Heart left ventricle (tissue), 16 donors: ENCODE measurements at regions not wholly inside any gene's neighbourhood (a gene's known extent, or its start where the extent isn't known, plus 50 kb on each side); places are given as distances from the start of the nearest gene placed in this dataset.

Source experiments
- ATAC-seq, 4 donors: fragments of 200-7000 bp; cut with Tn5 transposase; one replicate each; pipeline ENCODE4 v1.9.1; 2020 to 2022; ENCODE audit warnings: moderate library complexity in 4 of 4, mild to moderate bottlenecking in 3 of 4, moderate number of reproducible peaks in 1 of 4
- DNase-seq, 5 donors: peaks; one replicate each; pipeline ENCODE4 v3.0.0-alpha.2; 2020
- H3K27ac ChIP-seq, 12 donors: fragments of 200-600 bp; sonication (generic) in 4 of 12; one replicate each; pipeline versions ENCODE4 v1.5.0 to v1.8.0; 2016 to 2022; ENCODE audit warnings: mild to moderate bottlenecking in 2 of 12
- H3K27me3 ChIP-seq, 9 donors: fragments of 200-600 bp; sonication (generic) in 2 of 9; one replicate each; pipeline versions ENCODE4 v1.5.1 to v1.8.0; 2016 to 2022; ENCODE audit warnings: mild to moderate bottlenecking in 3 of 9
- H3K36me3 ChIP-seq, 9 donors: fragments of 200-600 bp; sonication (generic) in 2 of 9; one replicate each; pipeline versions ENCODE4 v1.5.0 to v1.8.0; 2018 to 2022; ENCODE audit warnings: mild to moderate bottlenecking in 2 of 9
- H3K4me1 ChIP-seq, 12 donors: fragments of 200-600 bp; sonication (generic) in 4 of 12; one replicate each; pipeline versions ENCODE4 v1.5.0 to v1.8.0; 2016 to 2022; ENCODE audit warnings: mild to moderate bottlenecking in 3 of 12
- H3K4me3 ChIP-seq, 12 donors: fragments of 200-600 bp; sonication (generic) in 4 of 12; one replicate each; pipeline versions ENCODE4 v1.5.0 to v1.8.0; 2017 to 2022; ENCODE audit warnings: mild to moderate bottlenecking in 9 of 12, moderate library complexity in 4 of 12
- H3K9me3 ChIP-seq, 12 donors: fragments of 200-600 bp; sonication (generic) in 4 of 12; one replicate each; pipeline versions ENCODE4 v1.5.0 to v1.8.0; 2016 to 2022; ENCODE audit warnings: mild to moderate bottlenecking in 1 of 12
- POLR2A ChIP-seq, 2 donors: fragments of 450-650 bp; IDR thresholded peaks; one replicate each; pipeline ENCODE4 v1.6.1; 2017; ENCODE audit warnings: antibody characterized with exemption in 2 of 2, mild to moderate bottlenecking in 2 of 2, moderate library complexity in 2 of 2
- WGBS, 4 donors: extraction: QIAGEN DNeasy Blood & Tissue Kit in 2 of 4; methylation state at CpG; one replicate each; pipeline versions ENCODE4 v1.1.5 to v1.1.7; 2013 to 2018; 5-methylcytosine and 5-hydroxymethylcytosine counted together
- intact Hi-C, 10 donors: fragments of 100-400 bp; cut with DNase I; formaldehyde crosslinking; loops; one replicate each; pipeline versions ENCODE4 v1.11.1 to v1.14.2; 2022
- TF ChIP-seq, protein P1 (sequence below), 12 donors: fragments of 200-600 bp; sonication (generic) in 4 of 12; IDR thresholded peaks; one replicate each; pipeline versions ENCODE4 v1.5.0 to v1.8.0; 2018 to 2022; ENCODE audit warnings: antibody characterized with exemption in 12 of 12, mild to moderate bottlenecking in 5 of 12
- donor health status: ischemic (EF 13 %, LVEDD 7.1; RV severe dilation, severe dysfunction).
- donor health status: healthy with polysubstance abuse.
- donor health status: DM: no; HTN: yes; CAD: no.
- donor health status: DM: no; HTN: no; CAD: no.
- donor health status: ischemic (EF 25% LVEDD 6.9; RV normal size, moderate dysfunction).
- donor health status: ischemic (EF 25% LVEDD 5.7; RV mildly dilated, moderate dysfunction).
- donor health status: healthy.
- donor health status: DM: yes; HTN: yes; CAD: no.
- donor health status: ischemic (EF 35%, LVEDD 5.7; RV mildly dilated, moderate dysfunction).
- donor health status: nonischemic (EF 11% LVEDD 7.7; RV severe dilation, severe dysfunction).
- donor health status: DM: yes; HTN: yes; CAD: no.
- donor health status: PGD.
- donor health status: ischemic (EF 29% LVEDD 5.4; RV normal size, mild dysfunction).
- donor health status: nonischemic (EF 23%, LVEDD 6.1; RV moderate dilation, normal function).

DNA sequence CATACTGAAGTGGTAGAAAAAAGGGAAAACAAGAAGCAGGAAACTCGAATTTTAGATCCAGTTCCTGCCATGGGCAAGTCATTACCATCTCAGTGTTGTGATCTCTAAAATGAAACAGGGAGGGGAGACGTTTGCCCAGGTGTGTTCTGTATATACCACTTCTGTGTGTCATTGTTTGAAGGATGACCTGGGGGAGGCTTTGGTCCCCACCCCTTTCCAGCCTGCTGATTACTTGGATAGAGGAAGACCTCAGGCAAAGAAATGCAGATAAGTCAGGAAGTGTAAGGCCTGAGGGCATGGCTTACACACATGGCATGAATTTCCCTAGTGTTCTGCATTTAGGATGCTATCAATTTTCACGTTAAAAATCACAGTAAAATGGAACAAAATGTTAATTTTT lies 205.2 kb upstream of the CXCR4 start:
- Histone ChIP-seq H3K27me3 (peaks cover 0 to 3% (median 0%) of the 10 kb centered on the region in 9 donors), H3K36me3 (no peaks in the 10 kb centered on the region), H3K27ac (no peak overlapping the region), H3K9me3 (no peaks in the 10 kb centered on the region), H3K4me3 (no peak overlapping the region), H3K4me1 (peaks cover 0 to 54% (median 0%) of the 10 kb centered on the region in 12 donors)
- DNase-seq (no peak), ATAC-seq (no peak)
- 40 to 61% (median 50%) methylated on average over 3 of the region's 3 CpGs for WGBS, 4 donors
- TF ChIP-seq, protein P1, sequence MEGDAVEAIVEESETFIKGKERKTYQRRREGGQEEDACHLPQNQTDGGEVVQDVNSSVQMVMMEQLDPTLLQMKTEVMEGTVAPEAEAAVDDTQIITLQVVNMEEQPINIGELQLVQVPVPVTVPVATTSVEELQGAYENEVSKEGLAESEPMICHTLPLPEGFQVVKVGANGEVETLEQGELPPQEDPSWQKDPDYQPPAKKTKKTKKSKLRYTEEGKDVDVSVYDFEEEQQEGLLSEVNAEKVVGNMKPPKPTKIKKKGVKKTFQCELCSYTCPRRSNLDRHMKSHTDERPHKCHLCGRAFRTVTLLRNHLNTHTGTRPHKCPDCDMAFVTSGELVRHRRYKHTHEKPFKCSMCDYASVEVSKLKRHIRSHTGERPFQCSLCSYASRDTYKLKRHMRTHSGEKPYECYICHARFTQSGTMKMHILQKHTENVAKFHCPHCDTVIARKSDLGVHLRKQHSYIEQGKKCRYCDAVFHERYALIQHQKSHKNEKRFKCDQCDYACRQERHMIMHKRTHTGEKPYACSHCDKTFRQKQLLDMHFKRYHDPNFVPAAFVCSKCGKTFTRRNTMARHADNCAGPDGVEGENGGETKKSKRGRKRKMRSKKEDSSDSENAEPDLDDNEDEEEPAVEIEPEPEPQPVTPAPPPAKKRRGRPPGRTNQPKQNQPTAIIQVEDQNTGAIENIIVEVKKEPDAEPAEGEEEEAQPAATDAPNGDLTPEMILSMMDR (IDR thresholded peaks at IDR 0.05) = no peak
- no peak for TF ChIP-seq POLR2A (IDR thresholded peaks at IDR 0.05)
- intact Hi-C loops = no loop called here

DNA sequence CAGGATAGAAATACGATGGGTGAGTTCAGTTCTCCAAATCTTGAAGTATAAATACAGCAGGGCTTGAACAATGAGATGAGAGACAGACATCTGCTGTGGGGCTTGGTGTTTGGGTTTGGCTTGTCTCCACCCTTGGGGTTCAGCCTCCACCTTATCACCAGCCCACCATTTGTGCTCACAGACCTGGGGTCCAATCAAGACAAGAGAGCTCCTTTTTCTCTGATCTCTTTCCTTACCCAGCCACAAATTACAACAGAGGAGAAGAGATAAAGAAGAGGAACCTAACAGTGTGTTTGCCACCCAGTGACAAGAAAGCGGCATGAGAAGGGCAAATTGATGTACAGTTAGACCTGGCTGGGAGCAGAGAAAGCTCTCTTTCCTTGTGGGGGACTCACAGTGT lies 204.5 kb upstream of the CXCR4 start:
- Histone ChIP-seq H3K27me3 (peaks cover 0 to 3% (median 0%) of the 10 kb centered on the region in 9 donors), H3K36me3 (no peaks in the 10 kb centered on the region), H3K9me3 (no peaks in the 10 kb centered on the region), H3K27ac (no peak overlapping the region), H3K4me3 (no peak overlapping the region), H3K4me1 (peaks cover 0 to 49% (median 0%) of the 10 kb centered on the region in 12 donors)
- ATAC-seq (no peak), DNase-seq (no peak)
- WGBS, 4 donors = 75 to 85% (median 80%) methylated on average over 2 of the region's 2 CpGs
- intact Hi-C loops = no loop called here
- TF ChIP-seq POLR2A (IDR thresholded peaks at IDR 0.05) = no peak
- TF ChIP-seq, protein P1 (IDR thresholded peaks at IDR 0.05) = no peak

DNA sequence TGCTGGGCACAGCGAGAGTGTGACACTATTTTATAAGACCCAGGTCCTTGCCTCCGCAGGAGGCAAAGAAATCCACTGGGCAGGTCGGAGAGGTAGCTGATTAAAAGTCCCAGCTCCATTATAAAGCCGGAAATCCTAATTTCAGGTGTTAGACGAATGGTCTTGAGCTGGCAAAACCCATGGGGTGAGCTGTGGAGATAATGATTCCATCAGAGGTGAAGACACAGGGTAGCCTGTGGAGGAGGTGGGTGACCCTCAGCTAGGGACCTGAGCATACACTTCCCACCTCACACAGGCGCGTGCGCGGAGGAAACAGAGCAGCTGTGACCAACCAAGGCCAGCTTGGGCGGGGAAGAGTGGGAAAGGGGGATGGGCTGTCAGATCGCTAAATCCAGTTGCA lies 201.7 kb upstream of the CXCR4 start:
- Histone ChIP-seq H3K27ac (no peak overlapping the region), H3K36me3 (no peaks in the 10 kb centered on the region), H3K4me3 (no peak overlapping the region), H3K4me1 (peaks cover 0 to 22% (median 0%) of the 10 kb centered on the region in 12 donors), H3K27me3 (peaks cover 0 to 3% (median 0%) of the 10 kb centered on the region in 9 donors), H3K9me3 (no peaks in the 10 kb centered on the region)
- DNase-seq = no peak
- no peak for ATAC-seq
- 65 to 74% (median 67%) methylated on average over 11 of the region's 11 CpGs for WGBS, 4 donors
- TF ChIP-seq, protein P1 (IDR thresholded peaks at IDR 0.05) = no peak
- no peak for TF ChIP-seq POLR2A (IDR thresholded peaks at IDR 0.05)
- intact Hi-C loops = no loop called here

DNA sequence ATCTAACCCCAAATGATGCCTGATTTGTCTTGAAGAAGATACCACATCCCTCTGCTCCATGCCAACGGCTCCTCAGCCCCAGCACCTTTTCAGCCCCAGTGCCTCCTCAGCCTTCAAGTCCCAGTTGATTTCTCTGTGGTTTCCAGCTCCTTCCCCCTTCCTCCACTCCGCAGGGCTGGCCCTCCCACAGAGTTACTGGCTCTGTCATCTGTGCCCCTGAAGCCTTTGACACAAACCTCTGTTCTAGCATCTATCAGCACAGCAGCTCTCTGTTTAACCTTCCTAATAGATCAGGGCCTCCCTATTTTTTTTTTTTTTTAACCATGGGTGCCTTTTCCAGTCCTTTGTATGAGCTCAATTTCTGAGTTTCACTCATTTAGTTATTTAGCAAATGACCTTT lies 201.3 kb upstream of the CXCR4 start:
- 29 to 42% (median 34%) methylated on average over 2 of the region's 2 CpGs for WGBS, 4 donors
- TF ChIP-seq, protein P1 (IDR thresholded peaks at IDR 0.05) = no peak
- TF ChIP-seq POLR2A (IDR thresholded peaks at IDR 0.05) = no peak
- H3K27me3 ChIP-seq = peaks cover 0 to 3% (median 0%) of the 10 kb centered on the region in 9 donors
- no peak overlapping the region for H3K27ac ChIP-seq
- H3K36me3 ChIP-seq = no peaks in the 10 kb centered on the region
- DNase-seq (no peak), ATAC-seq (no peak)
- intact Hi-C loops = no loop called here
- no peaks in the 10 kb centered on the region for H3K9me3 ChIP-seq
- peaks cover 0 to 18% (median 0%) of the 10 kb centered on the region in 12 donors for H3K4me1 ChIP-seq
- no peak overlapping the region for H3K4me3 ChIP-seq
